ENCODE measurements at regions not wholly inside any gene's neighbourhood (a gene's known extent, or its start where the extent isn't known, plus 50 kb on each side); places are given as distances from the start of the nearest gene placed in this dataset.
A peak's percentile ranks its signal among the peaks of the same experiment; 100 is the strongest.
"Not testable (repeated sequence)": the region's sequence is repeated elsewhere in the genome, so short reads cannot be mapped to it uniquely, and the experiment has no call there.

- DNase-seq (ENCODE audit: low read depth): no peak
Observed at GRCh38 chr7:130849604-130850003, 115.6 kb upstream of the KLF14 start.

- no peak for DNase-seq (ENCODE audit: low read depth)
Observed at GRCh38 chr7:130850956-130851355, 116.9 kb upstream of the KLF14 start.

DNA sequence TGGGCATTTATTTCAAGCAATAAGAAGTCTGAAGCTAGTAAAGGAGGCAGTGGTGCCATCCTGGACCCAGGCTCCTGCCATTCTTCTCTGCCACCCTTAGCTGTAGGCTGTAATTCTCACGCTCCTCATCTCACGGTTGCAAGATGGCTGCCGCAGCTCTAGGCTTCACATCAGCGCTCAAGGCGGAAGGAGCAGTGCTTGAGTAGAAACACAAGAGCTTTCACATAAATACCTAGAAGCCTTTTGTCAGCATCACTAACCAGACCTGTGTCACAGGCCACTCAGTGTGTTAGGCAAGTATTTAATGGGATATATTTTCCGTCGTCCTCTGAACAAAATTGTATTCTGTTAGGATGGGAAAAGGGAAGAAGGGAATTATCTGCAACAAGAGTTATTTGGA lies 118.9 kb upstream of the KLF14 start:
- DNase-seq (ENCODE audit: low read depth): no peak

DNA sequence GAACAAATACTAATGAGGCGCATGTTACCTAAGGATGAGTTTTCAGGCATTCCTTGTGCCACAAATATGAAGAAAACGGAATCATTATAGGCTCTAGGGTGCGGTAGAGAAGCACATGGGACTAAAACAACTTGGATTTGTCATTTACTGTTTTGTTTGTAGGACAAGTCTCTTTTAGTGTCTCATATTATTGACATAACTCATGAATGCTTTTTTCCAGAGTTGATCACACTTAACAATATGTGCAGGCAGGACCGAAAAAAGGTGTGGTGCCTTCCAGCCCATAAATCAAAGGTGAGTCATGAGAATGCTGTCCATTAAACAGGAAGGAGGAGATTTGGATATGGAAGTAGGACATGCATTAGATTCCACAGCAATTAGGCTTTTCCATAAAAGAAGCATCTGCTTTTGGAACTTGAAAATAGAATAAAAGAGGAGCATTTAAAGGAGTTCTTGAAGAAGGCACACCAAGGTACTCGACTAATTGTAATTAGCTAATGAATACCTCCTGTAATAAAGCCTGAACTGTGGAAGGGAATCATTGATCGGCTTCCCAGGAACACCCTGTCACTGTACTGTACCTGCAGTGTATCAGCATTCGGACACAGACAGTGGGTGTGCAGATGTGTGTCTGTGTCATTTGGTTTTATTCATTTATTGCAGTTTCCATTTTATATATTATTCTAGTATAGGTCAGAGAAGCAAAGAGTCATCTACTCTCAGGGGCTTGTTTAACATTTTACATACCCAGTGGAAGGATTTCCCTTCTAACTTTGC lies 119.7 kb upstream of the KLF14 start:
- no peak for DNase-seq (ENCODE audit: low read depth)

DNA sequence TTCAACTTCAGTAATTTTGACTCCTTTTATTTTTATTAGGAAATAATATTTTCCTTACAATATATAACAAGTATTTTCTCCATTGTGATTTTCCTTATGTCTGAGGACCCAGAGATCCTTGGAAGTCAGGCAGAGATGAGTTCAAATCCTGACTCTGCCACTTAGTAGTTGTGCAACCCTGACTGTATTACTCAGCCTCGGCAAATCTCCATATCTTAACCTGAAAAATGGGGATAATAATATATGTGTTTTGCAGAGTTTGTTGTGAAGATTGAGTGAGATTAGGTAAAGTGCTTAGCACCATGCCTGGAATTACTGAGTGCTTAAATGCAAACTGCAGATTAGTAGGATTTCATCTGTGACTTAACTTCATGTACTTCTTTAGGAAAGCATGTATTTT lies 120.5 kb upstream of the KLF14 start:
- DNase-seq (ENCODE audit: low read depth): no peak

- DNase-seq (ENCODE audit: low read depth): no peak
Observed at GRCh38 chr7:130856866-130857265, 122.9 kb upstream of the KLF14 start.

GRCh38 chr7:130860832-130861231 lies 126.8 kb upstream of the KLF14 start:
- DNase-seq (ENCODE audit: low read depth): not testable (repeated sequence)

DNA sequence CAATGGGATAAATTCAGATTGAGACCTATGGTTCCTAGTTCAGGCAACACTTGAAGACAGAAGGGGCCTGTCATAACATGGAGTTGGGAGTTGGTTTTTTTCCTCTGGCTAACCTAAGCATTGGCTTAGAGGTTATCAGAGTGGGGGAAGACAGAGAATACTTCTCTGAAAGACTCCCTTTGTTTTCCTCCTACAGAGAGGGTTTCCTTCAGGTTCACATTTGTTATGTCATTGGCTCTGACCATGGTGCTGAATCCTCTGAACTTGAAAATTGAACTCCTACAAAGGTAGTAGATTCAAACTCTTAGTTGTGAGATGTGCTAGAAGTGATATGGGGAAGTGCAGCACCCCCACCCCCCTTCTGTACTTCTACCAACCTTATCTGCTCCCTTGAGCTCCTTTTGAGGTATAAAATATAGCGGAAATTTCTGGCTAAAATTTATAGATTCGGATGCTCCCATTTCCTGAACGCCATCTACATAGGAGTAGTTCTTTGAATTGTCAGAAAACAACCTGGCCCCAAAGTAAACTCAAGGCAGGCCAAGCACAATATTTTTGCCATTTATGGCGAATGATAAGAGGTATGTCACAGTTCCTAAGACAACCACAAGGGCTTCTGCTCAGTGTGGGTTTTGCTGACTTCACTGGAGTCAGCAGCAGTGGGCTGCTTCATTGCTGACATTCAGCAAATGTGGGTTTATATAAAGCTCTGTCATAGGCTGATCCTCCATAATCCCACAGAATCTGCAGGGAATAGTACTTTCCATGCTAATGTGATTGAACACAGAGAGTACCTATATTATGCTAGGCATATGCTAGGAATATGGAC lies 131.6 kb upstream of the KLF14 start:
- DNase-seq (ENCODE audit: low read depth): no peak

- DNase-seq (ENCODE audit: low read depth): no peak
Observed at GRCh38 chr7:130867039-130867438, 133.0 kb upstream of the KLF14 start.

- DNase-seq (ENCODE audit: low read depth): no peak
Observed at GRCh38 chr7:130867581-130868136, 133.7 kb upstream of the KLF14 start.

DNA sequence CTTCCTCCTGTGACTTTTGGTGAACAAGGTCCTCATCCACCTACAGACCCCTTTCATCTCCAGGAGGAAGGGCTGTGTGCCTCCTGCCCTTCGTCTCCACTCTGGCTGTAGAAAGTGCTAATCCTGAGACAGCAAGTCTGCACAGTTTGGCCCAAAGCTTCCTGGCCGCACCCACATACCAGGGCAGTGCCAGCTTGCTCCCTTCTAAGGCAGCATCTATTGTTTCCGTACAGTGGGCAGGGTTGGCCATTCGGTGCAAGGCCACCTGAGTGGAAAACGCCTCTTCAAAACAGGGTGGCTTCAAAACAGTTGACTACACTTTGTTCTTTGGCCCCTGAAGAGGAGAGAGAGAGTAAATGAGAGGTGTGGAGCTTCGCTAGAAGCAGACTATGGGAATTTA lies 134.1 kb upstream of the KLF14 start:
- no peak for DNase-seq (ENCODE audit: low read depth)

DNA sequence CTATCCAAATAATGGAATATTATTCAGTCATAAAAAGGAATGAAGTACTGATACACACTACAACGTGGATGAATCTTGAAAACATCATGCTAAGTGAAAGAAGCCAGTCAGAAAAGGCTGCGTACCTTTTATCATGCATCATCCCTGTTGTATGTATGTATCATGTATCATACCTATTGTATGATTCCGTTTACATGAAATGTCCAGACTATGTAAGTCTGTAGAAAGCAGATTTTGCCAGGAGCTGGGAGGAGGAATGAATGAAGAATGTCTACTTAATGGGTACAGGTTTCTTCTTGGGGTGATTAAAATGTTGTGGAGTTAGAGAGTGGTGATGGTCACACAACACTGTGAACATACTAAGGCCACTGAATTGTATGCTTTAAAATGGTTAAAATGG lies 135.9 kb upstream of the KLF14 start:
- no peak for DNase-seq (ENCODE audit: low read depth)

- DNase-seq (ENCODE audit: low read depth): no peak
Observed at GRCh38 chr7:130872341-130872740, 138.3 kb upstream of the KLF14 start.

DNA sequence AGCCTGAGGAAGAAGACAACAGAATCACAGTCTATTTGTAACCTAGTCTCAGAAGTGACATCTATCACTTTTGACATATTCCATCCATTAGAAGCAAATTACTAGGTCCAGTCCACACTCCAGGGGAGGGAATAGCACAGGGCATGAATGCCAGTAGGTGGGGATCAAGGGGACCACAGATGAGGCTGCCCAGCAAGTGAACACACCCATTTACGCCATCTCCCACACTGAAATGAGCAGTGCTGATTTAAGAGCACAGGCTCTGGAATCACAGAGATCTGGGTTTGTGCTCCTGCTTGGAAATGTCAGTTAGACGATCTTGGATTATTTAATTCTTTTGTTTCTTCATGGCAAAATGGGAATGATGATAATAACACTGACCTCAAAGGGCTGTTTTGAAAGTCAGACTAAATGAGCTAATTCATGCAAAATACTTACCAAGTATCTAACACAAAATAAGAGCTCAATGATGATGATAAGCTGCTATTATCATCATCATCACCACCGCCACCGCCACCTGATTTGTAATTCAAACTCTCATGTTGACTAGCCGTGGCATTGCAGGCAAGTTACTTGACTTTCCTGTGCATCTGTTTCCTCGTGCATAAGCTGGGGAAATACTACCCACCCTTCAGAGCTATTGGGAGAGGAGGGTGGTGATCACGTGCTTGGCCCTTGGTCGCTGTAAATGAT lies 138.9 kb upstream of the KLF14 start:
- DNase-seq (ENCODE audit: low read depth): no peak

DNA sequence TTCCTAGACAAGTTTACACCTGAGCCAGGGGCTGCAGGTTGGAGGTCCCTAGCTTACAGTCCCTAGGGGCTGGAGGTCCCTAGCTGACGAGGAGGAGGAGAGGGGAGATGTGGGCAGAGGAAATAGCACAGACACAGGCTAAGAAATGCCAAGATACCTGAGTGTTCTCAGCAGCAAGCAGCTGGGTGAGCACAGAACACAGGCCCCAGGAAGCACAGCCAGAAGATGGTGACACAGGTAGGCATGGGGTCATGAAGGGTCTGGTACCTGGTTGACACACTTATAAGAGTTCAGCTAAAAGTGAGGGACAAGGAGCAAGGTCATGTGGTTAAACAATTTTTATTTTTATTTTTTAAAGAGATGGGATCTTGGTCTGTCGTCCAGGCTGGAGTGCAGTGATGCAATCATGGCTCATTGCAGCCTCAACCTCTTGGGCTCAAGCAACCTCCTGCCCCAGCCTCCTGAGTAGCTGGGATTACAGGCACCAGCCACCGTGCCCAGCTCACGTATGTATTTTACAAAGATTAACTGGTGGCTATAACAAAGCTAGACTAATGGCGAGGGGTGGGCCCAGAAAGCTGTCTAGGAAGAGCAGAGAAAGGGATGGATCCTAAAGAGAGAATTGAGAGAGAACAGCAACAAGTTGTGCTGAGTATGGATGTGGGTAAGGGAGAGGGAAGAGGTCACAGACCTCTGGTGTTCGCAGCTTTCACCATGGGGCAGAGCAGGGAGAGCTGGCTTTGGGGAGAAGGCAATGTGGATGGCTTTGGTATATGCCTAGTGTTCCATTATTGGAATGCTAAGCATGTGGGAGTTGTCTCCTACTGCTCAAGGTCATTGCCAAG lies 140.3 kb upstream of the KLF14 start:
- no peak for DNase-seq (ENCODE audit: low read depth)

GRCh38 chr7:130875265-130875741 lies 141.3 kb upstream of the KLF14 start:
- DNase-seq (ENCODE audit: low read depth): peak; percentile 34

GRCh38 chr7:130875901-130876300 lies 141.9 kb upstream of the KLF14 start:
- DNase-seq (ENCODE audit: low read depth): no peak

GRCh38 chr7:130877236-130877990 lies 143.4 kb upstream of the KLF14 start:
- DNase-seq (ENCODE audit: low read depth): no peak

DNA sequence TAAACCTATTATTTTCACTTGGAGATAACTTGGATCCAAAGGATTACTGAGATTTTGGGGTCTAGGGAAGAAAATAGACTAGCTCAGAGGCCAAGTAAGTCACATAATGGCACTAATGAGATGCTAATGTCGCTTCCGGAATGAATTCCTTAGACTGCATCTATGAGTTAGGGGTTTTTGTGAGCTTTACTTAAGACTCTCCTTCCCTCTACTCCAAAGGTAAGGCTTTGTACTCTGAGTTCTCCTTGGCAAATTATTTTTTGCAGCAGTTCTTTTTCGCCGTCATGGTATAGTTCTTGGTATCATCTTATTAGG lies 143.9 kb upstream of the KLF14 start:
- DNase-seq (ENCODE audit: low read depth): no peak

GRCh38 chr7:130878785-130879184 lies 144.8 kb upstream of the KLF14 start:
- no peak for DNase-seq (ENCODE audit: low read depth)

GRCh38 chr7:130879191-130879590 lies 145.2 kb upstream of the KLF14 start:
- DNase-seq (ENCODE audit: low read depth): no peak

All from T follicular helper cell (primary cell).